ENCODE measurements at regions not wholly inside any gene's neighbourhood (a gene's known extent, or its start where the extent isn't known, plus 50 kb on each side); places are given as distances from the start of the nearest gene placed in this dataset.

- 79 to 80% methylated on average over 4 of the region's 4 CpGs for WGBS, 2 donors
- no peak overlapping the region for H3K4me3 ChIP-seq
- H3K4me1 ChIP-seq: no peaks in the 10 kb centered on the region
- no peaks in the 10 kb centered on the region for H3K9me3 ChIP-seq
- intact Hi-C loops (cut with DNase I): no loop called here
- H3K27me3 ChIP-seq: no peaks in the 10 kb centered on the region
- no peak for DNase-seq
- H3K36me3 ChIP-seq: no peaks in the 10 kb centered on the region
- no peak overlapping the region for H3K27ac ChIP-seq
- TF ChIP-seq POLR2A (IDR thresholded peaks at IDR 0.05): no peak
- TF ChIP-seq, protein P1, sequence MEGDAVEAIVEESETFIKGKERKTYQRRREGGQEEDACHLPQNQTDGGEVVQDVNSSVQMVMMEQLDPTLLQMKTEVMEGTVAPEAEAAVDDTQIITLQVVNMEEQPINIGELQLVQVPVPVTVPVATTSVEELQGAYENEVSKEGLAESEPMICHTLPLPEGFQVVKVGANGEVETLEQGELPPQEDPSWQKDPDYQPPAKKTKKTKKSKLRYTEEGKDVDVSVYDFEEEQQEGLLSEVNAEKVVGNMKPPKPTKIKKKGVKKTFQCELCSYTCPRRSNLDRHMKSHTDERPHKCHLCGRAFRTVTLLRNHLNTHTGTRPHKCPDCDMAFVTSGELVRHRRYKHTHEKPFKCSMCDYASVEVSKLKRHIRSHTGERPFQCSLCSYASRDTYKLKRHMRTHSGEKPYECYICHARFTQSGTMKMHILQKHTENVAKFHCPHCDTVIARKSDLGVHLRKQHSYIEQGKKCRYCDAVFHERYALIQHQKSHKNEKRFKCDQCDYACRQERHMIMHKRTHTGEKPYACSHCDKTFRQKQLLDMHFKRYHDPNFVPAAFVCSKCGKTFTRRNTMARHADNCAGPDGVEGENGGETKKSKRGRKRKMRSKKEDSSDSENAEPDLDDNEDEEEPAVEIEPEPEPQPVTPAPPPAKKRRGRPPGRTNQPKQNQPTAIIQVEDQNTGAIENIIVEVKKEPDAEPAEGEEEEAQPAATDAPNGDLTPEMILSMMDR (IDR thresholded peaks at IDR 0.05): no peak
These were observed 706.6 kb downstream of the PCDH19 start for GRCh38 chrX:99703473-99703872.

GRCh38 chrX:99698451-99698850, 711.6 kb downstream of the PCDH19 start:
- intact Hi-C loops (cut with DNase I): loop anchor here (10.0 kb wide), 1 partner anchor 776 kb away; no protein-coding TSS in a partner anchor
- Histone ChIP-seq H3K9me3 (no peaks in the 10 kb centered on the region), H3K4me3 (no peak overlapping the region), H3K4me1 (no peaks in the 10 kb centered on the region), H3K27ac (no peak overlapping the region), H3K27me3 (no peaks in the 10 kb centered on the region), H3K36me3 (no peaks in the 10 kb centered on the region)
- WGBS, 2 donors: 45 to 82% methylated on average over 2 of the region's 2 CpGs
- no peak for TF ChIP-seq POLR2A (IDR thresholded peaks at IDR 0.05)
- TF ChIP-seq, protein P1 (IDR thresholded peaks at IDR 0.05): no peak
- no peak for DNase-seq

DNA sequence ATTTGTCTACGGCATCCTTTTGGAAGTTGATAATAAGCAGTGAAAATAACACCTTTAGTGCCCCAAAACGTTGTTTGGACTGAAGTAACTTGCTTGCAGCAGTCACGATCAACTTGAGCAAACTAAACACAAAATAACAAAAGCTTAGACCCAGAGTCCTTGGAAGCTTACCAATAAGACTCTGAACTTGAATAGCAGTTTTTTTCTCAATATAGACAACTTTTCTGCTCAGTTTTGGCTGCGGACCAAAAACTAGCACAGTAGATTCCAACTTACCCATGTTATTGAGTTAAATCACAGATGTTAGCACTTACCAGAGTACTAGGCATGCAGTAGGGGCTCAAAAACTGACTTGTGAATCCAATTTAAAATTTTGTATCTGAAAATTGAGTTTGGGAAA, 746.9 kb downstream of the PCDH19 start:
- Histone ChIP-seq H3K36me3 (no peaks in the 10 kb centered on the region), H3K9me3 (no peaks in the 10 kb centered on the region), H3K4me3 (no peak overlapping the region), H3K27me3 (no peaks in the 10 kb centered on the region), H3K4me1 (no peaks in the 10 kb centered on the region), H3K27ac (no peak overlapping the region)
- intact Hi-C loops (cut with DNase I): no loop called here
- 10 to 39% methylated on average over 2 to 4 of the region's 4 CpGs for WGBS, 2 donors
- TF ChIP-seq, protein P1 (IDR thresholded peaks at IDR 0.05): no peak
- TF ChIP-seq POLR2A (IDR thresholded peaks at IDR 0.05): no peak
- no peak for DNase-seq

GRCh38 chrX:99654188-99654587, 755.9 kb downstream of the PCDH19 start:
- Histone ChIP-seq H3K27ac (no peak overlapping the region), H3K4me3 (no peak overlapping the region), H3K36me3 (no peaks in the 10 kb centered on the region), H3K27me3 (no peaks in the 10 kb centered on the region), H3K9me3 (no peaks in the 10 kb centered on the region), H3K4me1 (no peaks in the 10 kb centered on the region)
- WGBS, 2 donors: 71 to 78% methylated on average over 1 of the region's 1 CpG
- intact Hi-C loops (cut with DNase I): no loop called here
- no peak for DNase-seq
- TF ChIP-seq, protein P1 (IDR thresholded peaks at IDR 0.05): no peak
- no peak for TF ChIP-seq POLR2A (IDR thresholded peaks at IDR 0.05)

DNA sequence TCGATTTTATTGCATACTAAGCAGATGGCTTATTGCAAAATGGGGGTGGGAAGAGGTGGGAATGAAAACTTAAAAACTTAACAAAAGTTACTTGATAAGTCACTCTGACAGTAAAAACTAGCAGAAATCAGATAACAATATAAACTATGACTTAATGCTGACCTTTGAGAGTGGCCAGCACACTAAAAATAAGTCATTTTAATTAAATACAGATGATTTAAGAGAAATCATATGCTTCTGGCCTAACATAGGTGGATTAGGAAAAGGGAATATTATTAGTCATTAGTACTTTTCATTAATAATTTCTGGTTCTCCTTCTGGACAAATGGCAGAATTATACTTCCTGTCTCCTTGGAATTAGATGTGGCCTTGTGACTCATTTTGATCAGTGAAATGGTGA, 756.7 kb downstream of the PCDH19 start:
- Histone ChIP-seq H3K4me3 (no peak overlapping the region), H3K36me3 (no peaks in the 10 kb centered on the region), H3K9me3 (no peaks in the 10 kb centered on the region), H3K4me1 (no peaks in the 10 kb centered on the region), H3K27ac (no peak overlapping the region), H3K27me3 (no peaks in the 10 kb centered on the region)
- DNase-seq: no peak
- intact Hi-C loops (cut with DNase I): no loop called here
- TF ChIP-seq POLR2A (IDR thresholded peaks at IDR 0.05): no peak
- TF ChIP-seq, protein P1 (IDR thresholded peaks at IDR 0.05): no peak
- WGBS, 2 donors: 72 to 75% methylated on average over 1 of the region's 1 CpG

Measured in esophagus squamous epithelium (tissue), 5 donors.